ENCODE measurements at regions not wholly inside any gene's neighbourhood (a gene's known extent, or its start where the extent isn't known, plus 50 kb on each side); places are given as distances from the start of the nearest gene placed in this dataset.

GRCh38 chr2:157076526-157077161, 180.9 kb upstream of the GALNT5 start:
- no peak overlapping the region for H3K4me3 ChIP-seq

GRCh38 chr2:157077753-157078350, 179.7 kb upstream of the GALNT5 start:
- Histone ChIP-seq H3K27me3 (no peaks in the 10 kb centered on the region), H3K4me1 (replicated peaks in 1 of 2) (no peaks in the 10 kb centered on the region), H3K27ac (no peak overlapping the region), H3K4me3 (no peak overlapping the region), H3K36me3 (replicated peaks in 1 of 2) (no peaks in the 10 kb centered on the region), H3K9me3 (replicated peaks in 1 of 3) (no peaks in the 10 kb centered on the region)
- intact Hi-C loops (cut with DNase I): no loop called here
- TF ChIP-seq POLR2A (IDR thresholded peaks at IDR 0.05): no peak
- no peak for TF ChIP-seq CTCF (IDR thresholded peaks at IDR 0.05)
- no peak for DNase-seq

More at GRCh38 chr2:157076526-157077161, 180.9 kb upstream of the GALNT5 start:
- H3K4me1 ChIP-seq (replicated peaks in 1 of 2): no peaks in the 10 kb centered on the region
- H3K27ac ChIP-seq: no peak overlapping the region
- TF ChIP-seq POLR2A (IDR thresholded peaks at IDR 0.05): no peak
- TF ChIP-seq CTCF (IDR thresholded peaks at IDR 0.05): no peak
- no peaks in the 10 kb centered on the region for H3K9me3 ChIP-seq (replicated peaks in 1 of 3)
- no peaks in the 10 kb centered on the region for H3K36me3 ChIP-seq (replicated peaks in 1 of 2)
- intact Hi-C loops (cut with DNase I): no loop called here
- no peak for DNase-seq
- H3K27me3 ChIP-seq: no peaks in the 10 kb centered on the region
- WGBS, 4 donors: 68 to 80% (median 71%) methylated on average over 3 of the region's 3 CpGs

- H3K9me3 ChIP-seq (replicated peaks in 1 of 3): no peaks in the 10 kb centered on the region
- H3K27me3 ChIP-seq: no peaks in the 10 kb centered on the region
- TF ChIP-seq CTCF (IDR thresholded peaks at IDR 0.05) (no peak), POLR2A (IDR thresholded peaks at IDR 0.05) (no peak)
- H3K4me3 ChIP-seq: no peak overlapping the region
- no peaks in the 10 kb centered on the region for H3K4me1 ChIP-seq (replicated peaks in 1 of 2)
- H3K27ac ChIP-seq: no peak overlapping the region
- DNase-seq: no peak
- intact Hi-C loops (cut with DNase I): no loop called here
- no peaks in the 10 kb centered on the region for H3K36me3 ChIP-seq (replicated peaks in 1 of 2)
These were observed 174.6 kb upstream of the GALNT5 start for GRCh38 chr2:157082950-157083349.

- intact Hi-C loops (cut with DNase I): no loop called here
- TF ChIP-seq CTCF (IDR thresholded peaks at IDR 0.05) (no peak), POLR2A (IDR thresholded peaks at IDR 0.05) (no peak)
- 70 to 84% (median 77%) methylated on average over 1 of the region's 1 CpG for WGBS, 4 donors
- Histone ChIP-seq H3K27ac (no peak overlapping the region), H3K4me3 (no peak overlapping the region), H3K27me3 (no peaks in the 10 kb centered on the region), H3K4me1 (replicated peaks in 1 of 2) (no peaks in the 10 kb centered on the region), H3K36me3 (replicated peaks in 1 of 2) (no peaks in the 10 kb centered on the region), H3K9me3 (replicated peaks in 1 of 3) (no peaks in the 10 kb centered on the region)
- no peak for DNase-seq
These were observed 172.0 kb upstream of the GALNT5 start for GRCh38 chr2:157085522-157085921.

All from adrenal gland (tissue), 9 donors.